Occipital lobe (tissue), 1 donor: ENCODE measurements at regions not wholly inside any gene's neighbourhood (a gene's known extent, or its start where the extent isn't known, plus 50 kb on each side); places are given as distances from the start of the nearest gene placed in this dataset.

Experiments
- DNase-seq: peaks from one replicate; lab custom pipeline; 2025; lab: John Stamatoyannopoulos, UW

DNA sequence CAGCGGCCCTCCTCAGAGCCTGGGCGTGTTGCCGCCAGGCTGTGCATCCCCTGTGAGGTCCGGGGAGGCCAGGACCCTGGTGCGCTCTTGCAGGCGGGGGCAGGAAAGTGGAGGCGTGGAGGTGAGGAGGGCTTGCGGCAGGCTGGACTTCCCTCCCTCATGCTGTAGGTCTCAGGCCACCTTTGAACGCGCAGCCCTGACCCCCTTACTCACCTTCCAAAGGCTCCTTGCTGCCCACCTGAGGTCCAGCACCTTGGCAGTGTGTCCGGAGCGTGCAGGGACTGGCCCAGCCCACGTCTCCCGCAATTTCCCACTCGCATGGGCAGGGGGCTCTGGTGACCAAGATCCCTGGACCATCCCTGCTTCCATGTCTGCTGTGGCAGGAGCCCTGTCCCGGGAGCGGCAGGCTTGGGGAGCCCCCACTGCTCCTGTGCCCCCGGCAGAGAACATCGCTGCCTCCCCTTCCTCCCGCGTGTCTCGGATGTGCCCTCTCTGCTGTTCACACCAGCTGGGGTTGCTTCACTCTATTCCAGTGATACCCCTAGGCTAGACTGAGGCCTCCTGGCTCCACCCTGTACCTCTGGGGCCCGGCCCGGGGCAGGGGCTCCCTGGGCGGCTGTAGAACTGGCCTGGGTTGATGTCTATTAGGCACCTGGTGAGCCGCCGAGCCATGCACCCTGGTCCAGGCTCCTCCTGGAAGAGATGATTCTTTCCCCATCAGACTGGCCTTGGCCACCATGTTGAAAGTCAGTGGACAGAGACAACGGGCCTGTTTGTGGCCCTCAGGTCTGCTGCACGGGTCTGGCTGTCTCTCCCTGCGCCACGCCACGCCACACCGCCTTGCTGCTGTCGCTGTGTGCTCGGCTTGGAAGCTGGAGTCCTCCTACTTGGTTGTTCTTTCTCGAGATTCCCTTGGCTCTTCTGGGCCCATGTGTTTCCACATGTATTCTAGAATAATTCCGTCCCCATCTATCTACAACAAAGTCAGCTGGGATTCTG is 95.4 kb upstream of the ADRA2C start:
- no peak for DNase-seq

DNA sequence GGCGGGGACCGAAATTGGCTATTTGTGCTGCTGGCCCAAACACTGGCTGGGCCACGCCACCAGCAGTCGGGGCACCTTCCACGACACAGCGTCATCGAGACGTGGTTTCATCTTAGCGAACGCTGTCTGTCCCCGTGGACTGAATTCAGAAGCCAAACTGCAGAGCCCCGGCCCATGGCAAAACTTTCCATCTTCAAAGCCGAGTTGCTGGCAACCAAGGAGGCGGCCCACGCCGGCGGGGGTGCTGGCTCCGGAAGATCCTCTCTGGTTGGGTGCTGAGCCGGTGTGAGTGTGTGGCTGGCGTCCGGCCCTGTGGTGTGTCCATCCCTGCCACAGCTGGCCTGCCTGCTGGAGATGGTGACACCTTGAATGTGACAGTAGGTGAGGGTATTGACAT is 96.6 kb upstream of the ADRA2C start:
- no peak for DNase-seq

DNA sequence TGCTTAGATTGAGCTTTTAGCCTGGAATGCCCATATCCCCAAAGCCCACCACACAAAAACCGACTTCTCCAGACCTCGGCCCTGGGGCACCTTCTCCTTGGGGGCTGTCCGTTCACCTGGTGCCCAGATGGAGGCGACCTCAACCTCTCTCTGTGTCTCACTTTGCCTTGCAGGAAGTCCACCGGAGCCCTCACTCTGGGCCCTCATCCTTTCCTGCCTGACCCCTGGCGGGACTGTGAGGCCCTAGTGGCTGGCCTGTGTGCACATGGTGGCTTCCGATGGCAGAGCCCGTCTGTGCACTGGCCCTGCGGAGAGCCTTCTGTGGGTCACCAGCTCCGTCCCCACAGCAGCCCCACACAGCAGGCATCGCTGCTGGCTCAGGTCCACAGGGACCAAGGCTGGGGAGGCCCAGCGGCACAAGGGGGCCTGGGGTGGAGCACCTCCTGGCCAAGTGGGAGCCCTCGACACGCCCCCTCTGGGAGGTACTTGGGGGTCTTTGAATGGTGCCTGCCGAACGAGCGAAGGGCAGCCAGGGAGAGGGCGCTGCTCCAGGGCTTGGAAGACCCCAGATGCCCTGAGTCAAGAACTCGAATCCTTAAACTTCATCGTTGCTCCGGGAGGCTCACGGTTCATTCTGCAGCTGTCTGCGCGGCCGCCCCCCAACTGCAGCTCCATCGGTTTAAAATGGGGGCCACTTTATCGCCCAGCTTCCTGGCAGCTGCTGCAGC is 97.2 kb upstream of the ADRA2C start:
- DNase-seq = no peak

DNA sequence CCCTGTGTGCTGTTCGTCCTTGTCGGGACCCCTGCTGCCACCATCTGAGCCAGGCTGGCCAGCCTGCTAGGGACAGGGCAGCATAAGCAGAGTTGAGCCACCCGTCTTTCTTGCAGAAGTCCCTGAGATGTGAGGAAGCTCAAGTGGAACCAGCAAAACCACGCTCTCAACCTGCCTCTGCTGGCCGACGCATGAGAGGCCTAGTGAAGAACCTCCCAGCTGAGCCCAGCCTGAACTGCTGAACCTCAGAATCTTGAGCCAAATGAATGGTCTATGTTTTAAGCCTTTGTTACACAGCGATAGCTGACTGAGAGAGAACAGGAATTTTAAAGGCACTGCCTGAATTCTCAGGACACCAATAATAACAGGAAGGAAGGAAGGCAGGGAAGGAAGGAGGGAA is 98.9 kb upstream of the ADRA2C start:
- no peak for DNase-seq

DNA sequence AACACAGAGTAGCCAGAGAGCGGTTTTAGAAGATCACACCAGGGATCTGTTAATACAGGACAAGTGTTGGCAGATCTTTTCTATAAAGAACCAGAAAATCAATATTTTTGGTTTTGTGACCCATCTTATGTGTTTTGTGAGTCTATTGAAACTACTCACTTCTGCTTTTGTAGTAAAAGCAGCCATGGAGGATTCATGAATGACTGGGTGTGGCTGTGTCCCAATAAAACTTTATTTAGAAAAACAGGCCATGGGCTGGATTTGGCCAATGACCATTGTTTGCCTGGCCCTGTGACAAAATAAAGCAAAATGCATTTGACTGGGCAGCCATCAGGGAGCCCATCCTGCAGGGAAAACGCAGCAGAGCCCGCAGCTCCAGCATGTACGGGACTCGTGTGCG is 99.9 kb upstream of the ADRA2C start:
- DNase-seq = no peak

DNA sequence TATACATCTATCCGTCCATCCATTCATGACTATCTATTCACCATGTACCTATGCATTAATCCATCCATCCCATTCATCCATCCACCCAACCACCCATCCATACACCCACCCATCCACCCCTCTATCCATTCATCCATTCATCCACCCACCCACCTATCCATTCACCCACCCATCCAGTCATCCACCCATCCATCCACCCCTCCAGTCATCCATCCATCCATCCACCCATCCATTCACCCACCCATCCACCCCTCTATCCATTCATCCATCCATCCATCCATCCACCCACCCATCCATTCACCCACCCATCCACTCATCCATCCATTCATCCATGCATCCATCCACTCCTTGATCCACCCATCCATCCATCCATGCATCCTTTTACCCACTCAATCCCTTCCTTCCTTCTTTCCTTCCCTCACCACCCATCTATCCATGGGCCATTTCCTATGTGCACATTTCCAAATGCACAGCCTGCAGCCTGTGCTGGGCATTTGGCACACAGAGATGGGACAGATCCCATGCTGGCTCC is 100.8 kb upstream of the ADRA2C start:
- DNase-seq = no peak

DNA sequence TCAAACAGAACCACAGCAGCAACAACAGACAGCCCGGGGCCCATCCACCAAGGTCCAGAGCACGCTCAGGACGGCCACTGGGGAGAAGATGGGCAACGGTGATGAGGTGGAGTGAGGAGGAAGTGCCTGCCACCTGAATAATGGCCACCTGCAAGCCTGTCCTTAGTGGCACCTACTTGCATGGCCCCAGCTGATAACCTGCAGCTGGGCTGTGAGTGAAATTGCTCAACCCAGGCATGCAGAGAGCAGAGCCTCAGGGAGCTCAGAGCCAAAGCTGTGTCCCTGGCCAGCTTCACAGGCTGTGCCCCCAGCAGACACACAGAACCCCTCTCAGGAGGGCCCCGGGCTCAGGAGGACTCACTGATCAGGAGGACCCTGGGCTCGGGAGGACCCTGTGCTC is 102.4 kb upstream of the ADRA2C start:
- no peak for DNase-seq

DNA sequence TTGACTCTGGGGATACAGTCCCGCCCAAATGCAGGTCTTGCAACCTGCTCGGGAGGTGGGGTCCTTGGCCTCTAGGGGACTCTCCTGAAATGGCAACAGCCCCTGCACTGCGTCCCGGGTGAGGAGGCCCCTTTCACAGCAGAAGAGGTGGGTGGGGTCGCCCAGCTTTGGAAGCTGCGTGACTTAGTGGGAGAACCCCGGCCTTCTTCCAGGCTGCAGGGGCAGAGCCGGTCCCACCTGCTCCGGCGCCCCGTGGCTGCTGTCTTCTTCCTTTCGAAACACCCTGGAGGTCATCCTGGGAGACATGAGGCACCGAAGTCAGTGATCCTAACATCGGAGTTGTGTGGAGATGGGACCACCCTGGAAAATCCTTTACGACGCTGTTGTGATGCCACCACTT is 103.7 kb upstream of the ADRA2C start:
- DNase-seq = no peak

DNA sequence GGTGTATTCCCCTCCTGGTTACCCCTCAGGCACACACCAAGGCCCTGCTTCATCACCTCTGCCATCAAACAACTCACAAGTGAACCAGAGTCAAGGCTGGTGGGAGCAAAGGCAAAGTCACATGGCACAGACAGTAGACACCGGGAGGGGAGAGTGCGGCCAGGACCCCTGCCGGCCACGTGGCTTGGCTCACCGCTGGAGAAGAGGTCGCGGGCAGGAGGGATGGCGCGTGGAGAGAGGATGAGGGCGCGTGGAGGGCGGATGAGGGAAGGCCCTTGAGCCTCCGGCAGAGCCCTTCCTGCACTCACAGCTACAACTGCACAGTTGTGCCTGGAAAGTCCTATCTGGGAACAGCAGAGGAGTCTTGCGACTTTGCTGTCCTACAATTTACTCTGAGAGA is 104.2 kb upstream of the ADRA2C start:
- DNase-seq = no peak

DNA sequence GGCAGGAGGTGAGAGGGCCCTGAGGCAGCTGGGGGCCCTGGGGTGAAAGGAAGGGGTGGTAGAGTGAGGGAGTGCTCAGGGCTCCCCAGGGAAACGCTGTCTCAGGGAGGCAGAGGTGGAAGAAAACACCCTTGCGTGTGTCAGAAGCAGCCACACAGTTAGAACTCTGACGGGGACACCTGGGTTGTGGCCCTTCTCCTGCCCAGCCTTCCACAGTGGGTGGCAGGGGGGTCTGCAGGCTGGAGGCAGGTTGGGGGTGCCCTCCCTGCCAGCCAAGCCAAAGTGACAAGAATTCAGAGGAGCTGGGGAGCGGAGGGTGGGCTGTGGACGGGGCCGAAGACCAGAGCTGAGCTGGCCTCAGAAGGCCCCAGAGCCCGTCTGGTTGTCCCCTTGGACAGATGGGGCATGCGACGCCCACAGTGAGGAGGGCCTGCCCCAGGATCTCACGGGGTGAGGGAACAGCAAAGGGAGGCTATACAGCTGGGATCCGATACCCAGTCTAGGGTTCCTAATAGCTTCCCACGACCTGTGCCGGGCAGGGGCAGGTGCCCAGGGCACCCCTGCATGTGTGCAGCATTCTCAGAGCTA is 105.2 kb upstream of the ADRA2C start:
- DNase-seq = no peak

DNA sequence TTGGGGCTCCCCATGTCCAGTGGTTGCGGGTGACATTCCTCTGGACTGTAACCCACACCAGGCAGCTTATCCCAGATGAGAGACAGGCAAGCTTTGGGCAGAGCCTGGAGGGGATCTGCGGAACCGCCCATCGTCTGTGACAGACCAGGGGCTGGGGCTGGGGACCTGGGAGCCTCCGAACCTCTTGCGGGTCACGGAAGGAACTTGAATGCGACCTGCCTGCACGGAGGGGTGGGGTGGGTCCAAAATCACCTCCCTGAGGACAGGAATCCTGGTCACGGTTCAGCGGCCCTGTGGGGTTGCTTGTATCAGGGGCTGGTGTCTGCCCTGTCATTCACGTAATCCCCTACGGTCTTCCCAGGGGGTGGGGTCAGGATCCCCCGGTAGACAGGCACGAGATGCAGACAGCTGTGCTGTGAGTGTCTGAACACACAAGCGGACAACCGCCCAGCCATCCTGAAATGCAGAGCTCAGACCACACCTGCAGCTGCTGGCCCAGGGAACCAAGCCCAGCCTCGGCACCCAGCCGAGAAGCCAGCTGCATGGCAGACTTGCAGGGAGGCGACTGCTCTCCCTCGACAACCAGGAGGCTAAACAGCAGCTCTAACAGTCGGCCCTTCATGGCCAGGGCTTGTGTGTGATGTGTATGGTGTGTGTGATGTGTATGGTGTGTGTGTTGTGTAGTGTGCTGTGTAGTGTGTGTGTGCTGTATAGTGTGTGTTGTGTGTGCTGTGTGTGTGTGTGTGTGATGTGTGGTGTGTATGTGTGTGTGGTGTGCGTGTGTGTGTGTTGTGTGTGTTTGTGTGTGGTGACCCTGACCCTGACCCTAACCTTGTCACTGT is 105.9 kb upstream of the ADRA2C start:
- DNase-seq = peak; percentile 26

DNA sequence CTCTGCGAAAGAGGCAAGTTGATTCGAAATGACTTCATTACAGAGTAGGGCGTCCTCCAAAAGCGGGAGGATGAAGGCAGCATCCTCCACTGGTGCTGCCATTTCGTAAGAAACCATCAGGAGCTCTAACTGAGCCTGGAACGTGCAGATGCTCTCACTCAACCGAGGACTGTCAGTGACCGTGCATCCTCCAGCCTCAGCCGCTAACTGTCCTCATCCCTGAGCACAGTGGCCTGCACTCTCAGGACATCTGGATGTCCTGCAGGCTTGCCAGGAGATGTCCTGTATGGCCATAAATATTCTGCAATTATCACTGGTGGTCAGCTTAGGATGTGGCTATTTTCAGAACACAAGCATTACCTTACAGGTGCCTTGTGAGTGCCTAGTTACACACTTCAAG is 107.1 kb upstream of the ADRA2C start:
- no peak for DNase-seq

DNA sequence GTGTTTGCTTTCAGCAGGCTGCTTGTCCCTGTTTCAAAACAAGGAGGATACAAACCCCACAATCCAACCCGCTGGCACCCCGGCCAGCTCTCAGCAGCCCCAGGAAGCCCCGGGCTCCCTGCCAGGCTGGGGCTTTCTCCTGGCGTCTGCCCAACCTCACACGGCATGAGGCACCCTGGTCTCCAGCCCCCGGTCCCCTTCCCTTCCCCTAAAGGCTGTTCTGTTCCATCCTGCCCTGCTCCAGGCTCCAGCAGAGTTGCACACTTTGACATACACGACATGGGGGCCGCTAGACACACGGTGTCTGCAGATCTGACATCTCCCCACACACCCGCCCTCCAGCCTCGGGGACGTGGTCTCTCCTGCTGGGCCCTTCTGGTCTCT is 107.7 kb upstream of the ADRA2C start:
- no peak for DNase-seq

DNA sequence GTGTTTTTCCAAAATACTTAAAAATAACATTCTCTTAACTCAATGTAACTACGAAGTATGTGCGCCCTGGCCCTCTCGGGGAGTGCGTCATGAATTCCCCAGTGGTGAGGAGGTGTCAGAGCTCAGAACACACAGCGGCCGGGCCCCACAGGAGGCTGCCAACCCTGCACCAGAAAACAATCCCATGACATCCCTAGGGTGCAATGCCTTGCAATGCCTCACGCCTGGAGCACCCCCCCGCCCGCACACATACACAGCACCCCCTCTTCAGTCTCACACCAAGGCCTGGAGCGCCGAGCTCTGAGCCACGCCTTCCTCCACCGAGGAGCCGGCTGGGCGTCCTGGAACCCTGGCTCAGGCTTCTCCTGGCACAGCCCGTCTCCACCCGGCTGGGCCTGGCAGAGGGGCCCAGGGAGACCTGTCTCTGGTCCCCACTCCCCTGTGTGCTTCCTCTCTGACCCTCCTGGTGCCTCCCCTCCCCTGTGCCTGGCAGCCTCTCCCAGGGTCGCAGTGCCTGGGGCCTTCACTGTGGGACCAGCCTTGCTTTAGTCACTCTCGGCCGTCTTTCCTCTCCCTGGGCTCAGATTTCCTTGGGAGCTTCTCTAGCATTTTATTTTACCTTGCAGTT is 108.2 kb upstream of the ADRA2C start:
- no peak for DNase-seq

DNA sequence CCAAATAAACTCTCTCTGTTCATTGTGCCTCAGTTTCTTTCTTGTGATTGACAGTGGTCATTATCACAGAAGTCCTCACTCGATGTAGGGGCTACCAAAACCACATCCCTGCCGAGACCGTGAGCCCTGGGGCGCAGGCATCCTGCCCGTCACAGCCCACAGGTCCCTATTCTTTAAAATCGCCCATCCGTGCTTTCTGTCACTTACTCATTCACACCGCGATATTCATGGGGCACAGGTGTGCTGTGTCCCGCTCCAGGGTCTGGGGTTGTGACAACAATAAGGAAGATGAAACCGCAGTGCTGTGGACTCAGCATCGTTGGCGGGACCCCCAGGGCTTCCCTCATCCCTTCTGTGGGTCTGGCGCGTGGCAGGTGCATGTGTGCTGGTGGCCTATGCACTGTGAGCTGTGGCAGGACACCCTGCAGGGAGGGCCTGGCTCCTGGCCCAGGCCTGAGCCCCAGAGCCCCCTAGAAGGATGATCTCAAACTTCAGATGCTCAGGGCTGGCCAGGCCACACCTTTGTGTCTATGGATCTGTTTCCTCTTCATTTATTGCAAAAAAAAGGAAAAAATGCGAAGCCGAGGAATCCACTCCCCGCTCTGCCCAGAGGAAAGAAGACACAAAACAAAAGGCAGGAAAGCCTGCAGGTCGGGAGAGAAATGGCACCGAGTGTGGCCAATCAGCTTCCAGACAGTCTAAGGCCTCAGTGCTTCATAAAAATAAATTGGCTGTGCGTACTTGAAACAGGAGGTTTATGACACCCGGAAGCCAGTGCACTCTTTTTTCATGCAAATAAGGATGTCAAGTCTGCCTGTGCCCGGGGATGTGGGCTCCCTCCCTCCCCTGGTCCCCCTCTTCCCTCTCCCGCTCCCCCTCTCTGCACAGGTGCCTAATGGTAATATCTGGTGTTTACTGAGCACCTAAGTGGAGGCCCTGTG is 109.5 kb upstream of the ADRA2C start:
- no peak for DNase-seq

DNA sequence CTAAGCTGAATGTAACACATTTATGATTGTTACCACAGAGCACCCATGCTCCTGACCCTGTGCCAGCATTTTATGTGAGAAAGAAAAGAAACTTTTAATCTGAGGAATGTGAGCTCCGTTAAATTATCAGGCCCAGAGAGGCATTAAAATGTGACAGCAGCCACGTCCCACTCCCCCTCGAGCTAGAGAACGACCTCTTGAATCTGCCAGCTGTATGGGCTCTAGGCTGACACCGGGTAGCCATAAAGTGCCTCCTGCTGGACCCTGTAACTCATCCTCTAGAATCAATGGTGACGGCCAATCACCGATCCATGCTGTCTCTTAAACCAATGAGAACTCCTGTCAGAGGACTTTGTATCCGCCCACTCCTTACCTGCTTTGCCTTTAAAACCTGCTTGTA is 110.2 kb upstream of the ADRA2C start:
- DNase-seq = no peak

DNA sequence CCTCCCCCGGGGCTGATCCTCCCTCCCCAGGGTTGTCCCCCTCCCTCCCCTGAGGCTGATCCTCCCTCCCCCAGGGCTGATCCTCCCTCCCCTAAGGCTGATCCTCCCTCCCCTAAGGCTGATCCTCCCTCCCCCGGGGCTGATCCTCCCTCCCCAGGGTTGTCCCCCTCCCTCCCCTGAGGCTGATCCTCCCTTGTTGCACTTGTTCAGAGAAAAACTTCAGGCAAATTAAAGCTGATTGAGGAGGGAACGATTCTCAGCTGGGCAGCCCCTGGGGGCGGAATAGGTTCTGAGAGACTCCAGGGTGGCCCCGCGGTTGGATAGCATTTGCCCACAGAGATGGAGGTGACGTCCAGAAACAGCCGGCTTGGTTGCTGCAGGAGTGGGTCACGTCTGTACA is 110.7 kb upstream of the ADRA2C start:
- no peak for DNase-seq

DNA sequence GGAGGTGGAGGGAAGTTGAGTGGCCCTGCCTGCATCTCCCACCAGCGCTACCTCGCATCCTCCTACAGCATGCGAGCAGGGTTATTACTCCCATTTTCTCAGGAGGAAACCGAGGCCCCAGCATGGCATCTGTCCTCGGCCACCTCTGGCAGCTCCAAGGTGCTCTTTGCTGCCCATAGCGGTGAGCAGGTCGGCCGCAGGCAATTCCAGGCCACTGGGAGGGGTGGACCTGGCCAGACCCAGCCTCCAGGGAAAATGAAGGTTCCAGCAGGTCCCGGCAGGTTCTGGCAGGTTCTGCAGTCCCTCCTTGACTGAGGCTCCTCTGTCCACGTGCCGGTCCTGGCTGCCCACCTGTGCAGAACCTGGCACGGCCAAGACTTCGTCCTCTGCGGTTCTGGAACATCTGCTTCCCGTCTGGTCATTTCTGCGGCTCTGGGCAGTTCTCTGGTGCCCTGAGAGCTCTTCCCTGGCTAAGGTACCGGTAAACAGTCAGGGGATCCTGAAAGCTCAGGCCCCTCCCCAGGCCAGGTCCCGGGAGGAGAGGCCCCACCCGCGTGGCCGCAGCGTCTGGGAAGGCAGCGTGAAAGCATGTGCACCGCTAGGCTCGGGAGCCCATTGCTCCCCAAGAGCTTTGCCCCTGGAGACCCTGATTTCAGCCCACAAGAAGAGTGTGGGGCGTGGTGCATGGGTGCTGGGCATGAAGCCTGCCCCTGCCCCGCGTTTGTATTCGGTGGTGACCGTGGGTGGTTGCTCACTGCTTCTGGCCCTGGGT is 112.0 kb upstream of the ADRA2C start:
- no peak for DNase-seq

DNA sequence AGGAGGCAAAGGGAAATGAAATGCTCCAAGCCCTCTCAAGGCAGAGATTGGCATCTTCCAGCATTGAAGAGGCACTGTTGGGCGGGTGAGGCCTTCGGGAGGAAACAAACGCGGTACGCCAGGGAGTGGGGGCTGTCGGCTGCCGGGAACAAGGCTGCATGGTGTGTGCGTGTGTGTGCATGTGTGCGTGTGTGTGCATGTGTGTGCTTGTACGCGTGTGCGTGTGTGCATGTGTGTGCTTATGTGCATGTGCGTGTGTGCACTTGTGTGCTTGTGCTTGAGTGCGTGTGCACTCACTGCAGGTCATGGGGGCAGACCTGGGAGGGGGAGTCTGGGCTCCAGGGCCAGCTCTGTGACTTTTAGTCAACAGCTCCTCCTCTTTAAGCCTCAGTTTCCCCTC is 113.6 kb upstream of the ADRA2C start:
- DNase-seq = no peak
